GM12874 (cell line): ENCODE measurements at regions not wholly inside any gene's neighbourhood (a gene's known extent, or its start where the extent isn't known, plus 50 kb on each side); places are given as distances from the start of the nearest gene placed in this dataset.

Source experiments
- TF ChIP-seq, protein P1 (sequence below): IDR thresholded peaks from 2 replicates; pipeline ENCODE4 v1.5.1; 2011; ENCODE audit warnings: low read depth, mild to moderate bottlenecking, control low read depth, low read length, moderate library complexity; ENCODE audit not compliant: insufficient read depth

DNA sequence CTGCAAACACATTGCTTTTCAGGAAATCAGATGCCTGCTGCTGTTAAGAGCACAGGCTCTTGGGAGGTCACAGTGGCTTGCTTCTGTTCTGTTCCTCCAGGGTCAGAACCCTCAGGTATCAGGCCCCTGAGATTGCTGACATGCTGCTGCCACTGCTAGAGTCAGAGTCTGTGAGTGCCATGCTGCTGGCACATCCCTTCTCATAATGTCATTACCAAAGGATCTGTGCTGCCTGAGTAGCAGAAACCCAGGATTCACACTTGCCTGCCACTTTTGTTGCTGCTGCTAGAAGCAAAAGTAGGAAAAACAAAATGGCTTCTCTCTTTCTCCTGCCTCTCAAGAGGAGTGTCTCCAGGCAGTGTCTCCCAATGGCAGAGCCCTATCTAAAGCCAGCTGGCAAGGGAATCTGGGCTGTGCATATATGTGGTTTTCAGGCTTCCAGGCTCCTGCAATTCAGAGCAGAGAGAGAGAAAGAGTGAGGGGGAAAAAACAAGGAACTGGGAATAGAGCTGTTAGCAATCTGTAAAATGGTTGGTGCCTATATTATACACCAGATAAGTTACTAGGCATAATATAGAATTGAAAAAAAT, 180.3 kb downstream of the MYCN start:
- TF ChIP-seq, protein P1, sequence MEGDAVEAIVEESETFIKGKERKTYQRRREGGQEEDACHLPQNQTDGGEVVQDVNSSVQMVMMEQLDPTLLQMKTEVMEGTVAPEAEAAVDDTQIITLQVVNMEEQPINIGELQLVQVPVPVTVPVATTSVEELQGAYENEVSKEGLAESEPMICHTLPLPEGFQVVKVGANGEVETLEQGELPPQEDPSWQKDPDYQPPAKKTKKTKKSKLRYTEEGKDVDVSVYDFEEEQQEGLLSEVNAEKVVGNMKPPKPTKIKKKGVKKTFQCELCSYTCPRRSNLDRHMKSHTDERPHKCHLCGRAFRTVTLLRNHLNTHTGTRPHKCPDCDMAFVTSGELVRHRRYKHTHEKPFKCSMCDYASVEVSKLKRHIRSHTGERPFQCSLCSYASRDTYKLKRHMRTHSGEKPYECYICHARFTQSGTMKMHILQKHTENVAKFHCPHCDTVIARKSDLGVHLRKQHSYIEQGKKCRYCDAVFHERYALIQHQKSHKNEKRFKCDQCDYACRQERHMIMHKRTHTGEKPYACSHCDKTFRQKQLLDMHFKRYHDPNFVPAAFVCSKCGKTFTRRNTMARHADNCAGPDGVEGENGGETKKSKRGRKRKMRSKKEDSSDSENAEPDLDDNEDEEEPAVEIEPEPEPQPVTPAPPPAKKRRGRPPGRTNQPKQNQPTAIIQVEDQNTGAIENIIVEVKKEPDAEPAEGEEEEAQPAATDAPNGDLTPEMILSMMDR = no peak

DNA sequence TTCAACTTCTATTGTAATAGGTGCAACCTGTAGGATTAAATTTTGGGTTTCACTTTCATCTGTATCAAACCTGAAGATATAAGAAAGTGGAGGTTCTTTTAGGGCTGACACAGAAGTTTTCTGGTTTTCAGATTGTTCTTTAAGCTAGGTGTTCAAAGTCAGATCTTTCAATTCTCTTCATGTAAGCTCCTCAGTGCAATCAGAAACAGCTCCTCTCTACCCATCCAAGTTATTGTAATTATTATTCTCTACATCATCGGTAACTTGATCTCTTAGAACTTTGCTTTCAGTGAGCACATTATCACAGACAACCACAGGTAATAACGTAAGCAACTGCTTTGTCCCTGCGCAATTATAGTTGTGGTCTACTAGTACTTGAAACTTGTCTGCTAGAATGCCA, 179.4 kb downstream of the MYCN start:
- TF ChIP-seq, protein P1 = no peak

DNA sequence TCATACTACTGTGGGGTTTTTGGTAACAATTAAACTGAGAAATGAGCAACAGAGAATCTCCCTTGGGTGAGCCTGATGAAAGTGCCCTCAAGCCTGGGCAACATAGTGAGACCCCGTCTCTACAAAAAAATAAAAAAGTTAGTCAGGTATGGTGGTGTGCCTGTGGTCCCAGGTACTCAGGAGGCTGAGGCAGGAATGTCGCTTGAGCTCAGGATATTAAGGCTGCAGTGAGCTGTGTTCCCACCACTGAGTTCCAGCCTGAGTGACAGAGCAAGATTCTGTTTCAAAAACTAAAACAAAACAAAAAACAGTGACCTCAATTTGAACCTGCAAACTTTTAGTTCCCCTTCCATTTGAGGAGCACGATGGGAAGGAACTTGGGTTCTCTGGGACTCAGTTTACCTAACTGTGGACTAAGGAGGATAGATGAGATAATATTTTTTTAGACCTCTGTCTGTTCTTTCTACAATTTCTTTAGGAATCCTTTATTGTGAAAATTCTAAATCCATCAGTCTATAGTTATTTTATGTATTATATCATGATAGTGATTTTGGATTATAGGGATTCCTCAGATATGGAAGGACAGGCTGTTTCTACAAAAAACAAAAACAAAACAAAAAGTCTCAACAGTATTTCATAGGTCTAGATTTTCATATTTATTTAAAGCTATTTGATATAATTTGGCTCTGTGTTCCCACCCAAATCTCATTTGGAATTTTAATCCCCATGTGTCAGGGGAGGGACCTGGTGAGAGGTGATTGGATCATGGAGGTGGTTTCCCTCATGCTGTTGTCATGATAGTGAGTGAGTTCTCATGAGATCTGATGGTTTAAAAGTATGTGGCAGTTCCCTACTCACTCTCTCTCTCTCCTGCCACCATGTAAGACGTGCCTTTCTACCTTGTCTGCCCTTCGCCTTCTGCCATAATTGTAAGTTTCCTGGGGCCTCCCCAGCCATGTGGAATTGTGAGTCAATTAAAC, 178.6 kb downstream of the MYCN start:
- TF ChIP-seq, protein P1 = no peak

DNA sequence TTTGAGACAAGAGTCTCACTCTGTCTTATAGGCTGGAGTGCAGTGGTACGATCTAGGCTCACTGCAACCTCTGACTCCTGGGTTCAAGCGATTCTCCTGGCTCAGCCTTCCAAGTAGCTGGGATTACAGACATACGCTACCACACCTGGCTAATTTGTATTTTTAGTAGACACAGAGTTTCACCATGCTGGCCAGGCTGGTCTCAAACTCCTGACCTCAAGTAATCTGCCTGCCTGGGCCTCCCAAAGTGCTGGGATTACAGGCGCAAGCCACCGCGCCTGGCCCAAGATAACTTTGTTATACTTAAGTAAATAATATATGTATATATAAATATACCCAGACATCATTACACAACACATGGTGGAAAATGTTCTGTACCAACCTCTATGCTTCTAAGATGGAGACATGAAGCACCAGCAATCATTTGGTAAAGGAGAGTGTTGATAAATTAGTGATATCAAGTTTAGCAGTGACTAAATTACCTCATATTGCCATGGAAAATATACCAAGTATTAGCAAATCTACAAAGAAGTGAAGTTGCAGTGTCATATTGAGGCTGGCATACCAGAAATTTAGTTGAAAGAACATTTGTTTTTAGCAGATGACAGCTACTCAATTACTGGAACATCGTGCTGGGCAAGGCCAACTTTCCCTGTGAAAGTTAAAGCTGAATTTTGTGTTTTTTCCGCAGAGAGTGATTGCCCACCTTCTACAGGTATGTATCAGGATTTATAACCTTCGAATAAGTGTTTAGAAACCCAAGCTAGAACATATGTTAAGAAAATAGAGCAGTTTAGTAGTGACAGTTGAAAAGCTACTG, 177.7 kb downstream of the MYCN start:
- TF ChIP-seq, protein P1 = no peak

DNA sequence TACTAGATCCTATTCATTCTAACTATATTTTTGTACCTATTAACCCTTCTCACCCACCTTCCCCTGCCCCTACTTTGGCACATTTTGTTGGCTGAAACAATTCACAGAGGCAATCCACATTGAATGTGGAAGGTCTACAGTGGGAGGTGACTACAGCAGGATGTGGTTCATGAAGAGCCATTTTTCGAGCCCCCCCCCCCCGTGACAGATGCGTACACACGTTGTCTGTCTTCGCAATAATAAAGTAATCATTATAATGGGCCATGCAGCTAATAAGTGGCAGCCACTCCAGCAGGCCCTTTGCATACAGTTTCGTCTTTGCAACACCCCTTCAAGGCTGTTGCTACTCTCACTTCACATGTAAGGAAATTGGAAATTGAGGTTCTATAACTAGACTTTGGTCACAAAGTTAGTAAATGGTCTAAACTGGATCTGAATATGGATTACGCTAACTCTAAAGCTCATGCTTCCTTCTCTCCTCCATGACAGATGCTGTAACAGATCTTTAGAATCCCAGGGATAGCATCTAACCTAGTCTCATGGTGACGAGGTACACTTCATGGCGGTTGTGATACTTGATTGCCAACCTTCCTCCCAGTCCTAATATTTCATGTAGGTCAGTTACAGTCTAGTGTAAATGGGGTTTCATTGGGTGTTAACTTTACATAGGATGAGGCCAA, 176.8 kb downstream of the MYCN start:
- TF ChIP-seq, protein P1 = no peak

DNA sequence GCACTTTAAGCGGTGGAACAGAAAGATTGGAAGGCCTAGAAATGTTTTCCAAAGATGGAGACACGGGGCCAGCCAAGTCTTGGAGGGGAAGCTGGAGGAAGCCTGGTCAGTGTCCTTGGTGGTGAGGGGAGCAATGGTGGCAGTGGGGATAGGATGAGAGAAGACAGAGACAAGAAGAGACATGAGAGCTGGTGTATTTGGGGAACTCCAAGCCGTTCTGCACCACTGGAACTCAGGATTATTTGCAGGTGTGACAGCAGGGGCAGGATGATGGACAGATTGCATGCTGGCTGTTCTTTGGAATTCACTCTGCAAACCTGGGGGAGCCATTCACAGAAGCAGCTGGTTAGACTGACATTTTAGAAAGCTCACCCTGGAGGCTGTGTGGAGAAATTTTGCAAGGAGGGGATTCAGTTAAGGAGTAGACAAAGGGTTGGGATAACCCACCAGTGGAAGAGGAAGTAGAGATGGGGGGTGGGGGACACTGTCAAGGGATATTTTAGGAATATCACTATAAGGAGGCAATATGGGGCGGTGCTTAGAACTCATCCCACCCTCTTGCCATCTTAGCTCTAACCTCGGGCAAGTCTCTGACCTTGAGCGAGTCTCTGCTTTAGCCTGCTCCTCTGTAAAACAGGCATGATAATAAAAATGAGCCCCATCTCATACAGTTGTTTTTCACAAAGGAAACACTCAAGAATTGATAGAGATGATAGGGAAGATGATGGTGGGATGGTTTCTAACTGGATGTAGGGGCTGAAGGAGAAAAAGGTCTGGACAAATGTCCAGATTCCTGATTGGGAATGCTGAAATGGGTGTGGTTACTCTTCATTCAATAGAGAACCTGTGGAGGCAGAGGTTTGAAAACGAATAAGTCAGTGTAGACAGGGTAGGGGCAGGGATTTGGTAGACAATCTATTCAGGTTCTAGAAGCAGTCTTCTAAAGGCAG, 175.8 kb downstream of the MYCN start:
- TF ChIP-seq, protein P1 = no peak
